K562 (cell line): ENCODE measurements at regions not wholly inside any gene's neighbourhood (a gene's known extent, or its start where the extent isn't known, plus 50 kb on each side); places are given as distances from the start of the nearest gene placed in this dataset.

Experiments used
- ESRRA ChIP-seq: fragments of 450-650 bp; IDR thresholded peaks from 2 replicates; pipeline ENCODE4 v1.6.1; 2014; ENCODE audit warnings: low read depth, mild to moderate bottlenecking, moderate library complexity, borderline replicate concordance
- EZH2 ChIP-seq: IDR thresholded peaks from 2 replicates; pipeline ENCODE4 v1.6.1; 2012; ENCODE audit warnings: low read depth, mild to moderate bottlenecking, inconsistent platforms, low read length, borderline replicate concordance
- GTF2F1 ChIP-seq: IDR thresholded peaks from 2 replicates; pipeline ENCODE4 v1.6.1; 2011; ENCODE audit warnings: low read depth, low read length, improper control_type of control experiment
- MAFK ChIP-seq: IDR thresholded peaks from 2 replicates; pipeline ENCODE4 v1.6.1; 2011; ENCODE audit warnings: low read length, improper control_type of control experiment
- NR1H2 ChIP-seq: sonication (generic); formaldehyde crosslinking; IDR thresholded peaks from 2 replicates; pipeline ENCODE4 v1.4.0; 2020; ENCODE audit warnings: mild to moderate bottlenecking, missing genetic modification reagents
- PHF8 ChIP-seq: fragments of 200-600 bp; sonication (generic); IDR thresholded peaks from 2 replicates; pipeline ENCODE4 v1.6.1; 2012; ENCODE audit warnings: mixed run types, mild to moderate bottlenecking, inconsistent platforms, low read length, moderate library complexity, borderline replicate concordance
- RAD21 ChIP-seq, 2 experiments: fragments of 250-450 bp in 1 of 2; fragments of 450-650 bp in 1 of 2; sonication (Bioruptor Pico) in 1 of 2; formaldehyde crosslinking in 1 of 2; IDR thresholded peaks in 1 of 2; conservative IDR thresholded peaks in 1 of 2; 2 replicates each; pipeline versions ENCODE4 v1.4.0 to v1.8.0; 2020 to 2022; ENCODE audit warnings: mild to moderate bottlenecking in 2 of 2, moderate library complexity in 1 of 2
- TAF15 ChIP-seq: fragments of 200-400 bp; formaldehyde crosslinking; IDR thresholded peaks from 2 replicates; pipeline ENCODE4 v1.6.1; 2017; ENCODE audit warnings: mild to moderate bottlenecking, low read depth, low read length, moderate library complexity
- YY1 ChIP-seq, 3 experiments: IDR thresholded peaks; 2 replicates each; pipeline ENCODE4 v1.6.1; 2011; ENCODE audit warnings: low read length in 2 of 3, mild to moderate bottlenecking in 2 of 3, moderate library complexity in 2 of 3, borderline replicate concordance in 1 of 3, control low read depth in 1 of 3, low read depth in 1 of 3; ENCODE audit not compliant: insufficient read depth in 3 of 3, insufficient replicate concordance in 2 of 3, control insufficient read depth in 1 of 3, insufficient read length in 1 of 3; ENCODE audit errors: extremely low read depth in 1 of 3
- ZNF217 ChIP-seq: sonication (generic); formaldehyde crosslinking; IDR thresholded peaks from 2 replicates; pipeline ENCODE4 v1.8.0; 2022; ENCODE audit warnings: mild to moderate bottlenecking, missing genetic modification reagents
- ZNF318 ChIP-seq, 2 experiments: fragments of 450-650 bp; IDR thresholded peaks; 2 replicates each; pipeline ENCODE4 v1.6.1; 2016; ENCODE audit warnings: mild to moderate bottlenecking in 2 of 2, borderline replicate concordance in 1 of 2, low read depth in 1 of 2, moderate library complexity in 1 of 2
- ZZZ3 ChIP-seq: fragments of 450-650 bp; IDR thresholded peaks from 2 replicates; pipeline ENCODE4 v1.6.1; 2016; ENCODE audit warnings: antibody characterized with exemption, mild to moderate bottlenecking, moderate library complexity
- TF ChIP-seq, protein P1 (sequence below), 3 experiments: IDR thresholded peaks in 2 of 3; conservative IDR thresholded peaks in 1 of 3; 2 replicates each; pipeline ENCODE4 v1.5.1; 2011 to 2012; ENCODE audit warnings: low read length in 3 of 3, mild to moderate bottlenecking in 3 of 3, control low read depth in 2 of 3, improper control_type of control experiment in 1 of 3, inconsistent platforms in 1 of 3, low read depth in 1 of 3, mixed read lengths in 1 of 3, moderate library complexity in 1 of 3; ENCODE audit not compliant: insufficient read depth in 2 of 3
- TF ChIP-seq, protein P2 (sequence below): sonication (generic); formaldehyde crosslinking; IDR thresholded peaks from 2 replicates; pipeline ENCODE4 v1.8.0; 2023; ENCODE audit warnings: mild to moderate bottlenecking, missing genetic modification reagents

DNA sequence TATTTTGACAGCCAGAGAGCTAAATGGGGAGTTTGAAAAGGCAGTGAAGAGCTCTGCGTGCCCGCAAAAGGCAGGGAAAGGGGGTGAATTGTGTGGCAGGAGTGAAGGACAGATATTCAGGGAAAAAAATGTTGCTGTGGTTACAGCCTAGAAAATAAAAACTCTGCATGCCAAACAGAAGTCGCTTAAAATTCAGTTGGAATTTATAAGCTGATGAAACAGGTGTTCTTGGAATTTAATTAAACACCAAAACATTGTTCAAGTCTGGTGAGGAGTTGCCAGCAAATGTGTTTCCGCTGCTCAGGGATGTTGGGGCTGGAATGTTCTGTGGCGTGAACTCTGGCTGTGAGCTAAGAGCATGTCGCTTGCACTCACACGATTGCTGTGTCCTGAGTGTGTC, 169.3 kb downstream of the ADRA2A start:
- TF ChIP-seq EZH2 (no peak), RAD21 (CRISPR knock-in tag; conservative IDR thresholded peaks at IDR 0.05 in 1 of 2, IDR thresholded peaks at IDR 0.05 in 1 of 2) (no peak), ZNF318 (IDR thresholded peaks at IDR 0.05; ENCODE audit: borderline replicate concordance in 1 of 2, low read depth in 1 of 2) (no peak), ESRRA (no peak), PHF8 (no peak), ZZZ3 (no peak), ZNF217 (CRISPR knock-in tag) (no peak), NR1H2 (CRISPR knock-in tag) (no peak), TAF15 (no peak), MAFK (no peak), YY1 (IDR thresholded peaks at IDR 0.05; ENCODE audit: borderline replicate concordance in 1 of 3, control insufficient read depth in 1 of 3, extremely low read depth in 1 of 3, insufficient read depth in 3 of 3, insufficient read length in 1 of 3, insufficient replicate concordance in 2 of 3, low read depth in 1 of 3, low read length in 2 of 3) (no peak), GTF2F1 (no peak)
- TF ChIP-seq, protein P1, sequence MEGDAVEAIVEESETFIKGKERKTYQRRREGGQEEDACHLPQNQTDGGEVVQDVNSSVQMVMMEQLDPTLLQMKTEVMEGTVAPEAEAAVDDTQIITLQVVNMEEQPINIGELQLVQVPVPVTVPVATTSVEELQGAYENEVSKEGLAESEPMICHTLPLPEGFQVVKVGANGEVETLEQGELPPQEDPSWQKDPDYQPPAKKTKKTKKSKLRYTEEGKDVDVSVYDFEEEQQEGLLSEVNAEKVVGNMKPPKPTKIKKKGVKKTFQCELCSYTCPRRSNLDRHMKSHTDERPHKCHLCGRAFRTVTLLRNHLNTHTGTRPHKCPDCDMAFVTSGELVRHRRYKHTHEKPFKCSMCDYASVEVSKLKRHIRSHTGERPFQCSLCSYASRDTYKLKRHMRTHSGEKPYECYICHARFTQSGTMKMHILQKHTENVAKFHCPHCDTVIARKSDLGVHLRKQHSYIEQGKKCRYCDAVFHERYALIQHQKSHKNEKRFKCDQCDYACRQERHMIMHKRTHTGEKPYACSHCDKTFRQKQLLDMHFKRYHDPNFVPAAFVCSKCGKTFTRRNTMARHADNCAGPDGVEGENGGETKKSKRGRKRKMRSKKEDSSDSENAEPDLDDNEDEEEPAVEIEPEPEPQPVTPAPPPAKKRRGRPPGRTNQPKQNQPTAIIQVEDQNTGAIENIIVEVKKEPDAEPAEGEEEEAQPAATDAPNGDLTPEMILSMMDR (IDR thresholded peaks at IDR 0.05 in 2 of 3, conservative IDR thresholded peaks at IDR 0.05 in 1 of 3; ENCODE audit: insufficient read depth in 2 of 3, low read depth in 1 of 3, low read length in 3 of 3) = no peak
- TF ChIP-seq, protein P2, sequence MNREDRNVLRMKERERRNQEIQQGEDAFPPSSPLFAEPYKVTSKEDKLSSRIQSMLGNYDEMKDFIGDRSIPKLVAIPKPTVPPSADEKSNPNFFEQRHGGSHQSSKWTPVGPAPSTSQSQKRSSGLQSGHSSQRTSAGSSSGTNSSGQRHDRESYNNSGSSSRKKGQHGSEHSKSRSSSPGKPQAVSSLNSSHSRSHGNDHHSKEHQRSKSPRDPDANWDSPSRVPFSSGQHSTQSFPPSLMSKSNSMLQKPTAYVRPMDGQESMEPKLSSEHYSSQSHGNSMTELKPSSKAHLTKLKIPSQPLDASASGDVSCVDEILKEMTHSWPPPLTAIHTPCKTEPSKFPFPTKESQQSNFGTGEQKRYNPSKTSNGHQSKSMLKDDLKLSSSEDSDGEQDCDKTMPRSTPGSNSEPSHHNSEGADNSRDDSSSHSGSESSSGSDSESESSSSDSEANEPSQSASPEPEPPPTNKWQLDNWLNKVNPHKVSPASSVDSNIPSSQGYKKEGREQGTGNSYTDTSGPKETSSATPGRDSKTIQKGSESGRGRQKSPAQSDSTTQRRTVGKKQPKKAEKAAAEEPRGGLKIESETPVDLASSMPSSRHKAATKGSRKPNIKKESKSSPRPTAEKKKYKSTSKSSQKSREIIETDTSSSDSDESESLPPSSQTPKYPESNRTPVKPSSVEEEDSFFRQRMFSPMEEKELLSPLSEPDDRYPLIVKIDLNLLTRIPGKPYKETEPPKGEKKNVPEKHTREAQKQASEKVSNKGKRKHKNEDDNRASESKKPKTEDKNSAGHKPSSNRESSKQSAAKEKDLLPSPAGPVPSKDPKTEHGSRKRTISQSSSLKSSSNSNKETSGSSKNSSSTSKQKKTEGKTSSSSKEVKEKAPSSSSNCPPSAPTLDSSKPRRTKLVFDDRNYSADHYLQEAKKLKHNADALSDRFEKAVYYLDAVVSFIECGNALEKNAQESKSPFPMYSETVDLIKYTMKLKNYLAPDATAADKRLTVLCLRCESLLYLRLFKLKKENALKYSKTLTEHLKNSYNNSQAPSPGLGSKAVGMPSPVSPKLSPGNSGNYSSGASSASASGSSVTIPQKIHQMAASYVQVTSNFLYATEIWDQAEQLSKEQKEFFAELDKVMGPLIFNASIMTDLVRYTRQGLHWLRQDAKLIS (CRISPR knock-in tag) = no peak
